ENCODE measurements at regions not wholly inside any gene's neighbourhood (a gene's known extent, or its start where the extent isn't known, plus 50 kb on each side); places are given as distances from the start of the nearest gene placed in this dataset.

GRCh38 chr6:168156742-168157265 lies 77.8 kb upstream of the FRMD1 start:
- TF ChIP-seq CTCF (IDR thresholded peaks at IDR 0.05) (no peak), EZH2 (IDR thresholded peaks at IDR 0.05; ENCODE audit: borderline replicate concordance, insufficient read depth, low read depth, low read length, poor library complexity, severe bottlenecking) (no peak)
